ENCODE measurements at regions not wholly inside any gene's neighbourhood (a gene's known extent, or its start where the extent isn't known, plus 50 kb on each side); places are given as distances from the start of the nearest gene placed in this dataset.
A peak's percentile ranks its signal among the peaks of the same experiment; 100 is the strongest.
"Not testable (repeated sequence)": the region's sequence is repeated elsewhere in the genome, so short reads cannot be mapped to it uniquely, and the experiment has no call there.

DNA sequence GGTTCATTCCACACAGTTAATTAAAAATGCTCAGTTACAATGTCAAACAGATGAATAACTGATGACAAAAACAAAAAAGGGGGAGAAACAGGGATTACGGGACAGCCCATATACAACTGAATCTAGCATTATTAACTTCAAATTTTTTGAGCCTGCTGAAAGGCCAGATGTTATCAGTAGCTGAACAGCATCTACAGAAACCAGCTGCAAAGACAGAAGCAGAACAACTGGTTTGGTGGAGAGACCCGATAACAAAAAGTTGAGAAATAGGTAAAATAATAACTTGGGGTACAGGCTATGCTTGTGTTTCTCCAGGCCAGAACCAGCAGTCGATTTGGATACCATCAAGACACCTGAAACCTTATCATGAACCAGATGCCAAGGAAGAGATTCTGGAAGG is 109.8 kb downstream of the SEPTIN7 start:
- not testable (repeated sequence) for DNase-seq

DNA sequence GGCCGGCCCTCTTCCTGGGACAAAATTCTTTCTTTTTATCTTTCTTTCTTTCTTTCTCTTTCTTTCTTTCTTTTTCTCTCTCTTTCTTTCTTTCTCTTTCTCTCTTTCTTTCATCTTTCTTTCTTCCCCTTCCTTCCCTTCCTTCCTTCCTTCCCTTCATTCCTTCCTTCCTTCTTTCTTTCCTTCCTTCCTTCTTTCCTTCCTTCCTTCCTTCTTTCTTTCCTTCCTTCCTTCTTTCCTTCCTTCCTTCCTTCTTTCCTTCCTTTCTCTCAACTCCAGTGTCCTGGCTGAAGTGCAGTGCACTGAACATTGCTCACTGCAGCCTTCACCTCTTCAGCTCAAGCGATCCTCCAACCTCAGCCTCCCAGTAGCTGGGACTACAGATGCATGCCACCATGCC is 112.5 kb downstream of the SEPTIN7 start:
- DNase-seq: not testable (repeated sequence)

DNA sequence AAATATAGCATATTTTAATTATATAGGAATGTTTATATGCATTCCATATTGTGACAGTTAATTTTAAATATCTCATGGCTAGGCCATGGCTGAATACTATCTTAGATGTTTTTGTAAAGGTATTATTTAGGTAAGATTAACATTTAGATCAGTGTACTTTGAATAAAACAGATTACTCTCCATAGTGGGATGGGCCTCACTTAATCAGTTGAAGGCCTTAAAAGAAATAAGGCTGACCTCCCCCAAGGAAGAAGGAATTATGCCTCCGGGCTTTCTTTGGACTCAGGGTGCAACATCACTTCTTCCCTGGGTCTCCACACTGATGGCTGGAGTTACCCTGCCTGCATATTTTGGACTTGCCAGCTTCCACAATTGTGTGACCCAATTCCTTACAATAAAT is 113.4 kb downstream of the SEPTIN7 start:
- DNase-seq: not testable (repeated sequence)

DNA sequence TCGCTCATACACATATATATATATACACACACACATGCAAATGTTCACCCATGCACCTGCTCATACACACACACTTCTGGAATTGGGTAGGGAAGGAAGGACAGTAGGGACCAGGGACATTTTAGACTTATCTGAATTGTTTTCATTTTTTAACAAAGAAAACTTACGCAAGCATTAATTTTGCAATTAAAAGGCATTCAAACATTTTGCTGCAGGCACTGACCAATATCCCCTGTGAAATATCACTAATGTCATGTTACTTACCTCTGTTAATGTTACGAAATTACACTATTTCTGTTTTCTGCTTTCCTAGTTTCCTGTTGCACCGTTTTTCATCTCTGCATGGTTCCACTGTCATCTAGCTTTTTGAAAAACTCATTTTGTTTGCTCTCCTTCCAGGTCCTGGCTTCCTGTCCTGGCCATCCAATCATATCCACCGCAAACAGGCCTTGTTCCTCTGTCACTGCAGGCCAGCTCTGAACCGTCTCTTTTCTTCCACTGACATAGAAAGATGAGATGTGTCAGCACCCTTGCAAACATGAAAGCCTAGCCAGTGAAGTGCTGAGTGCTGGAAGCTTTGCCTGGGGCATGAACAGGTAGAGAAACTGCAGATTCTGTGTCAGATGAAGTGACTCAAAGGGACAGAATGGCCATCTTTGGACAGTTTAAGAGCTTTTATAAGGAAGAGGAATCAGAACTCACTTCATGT is 114.5 kb downstream of the SEPTIN7 start:
- DNase-seq: peak; percentile 7

DNA sequence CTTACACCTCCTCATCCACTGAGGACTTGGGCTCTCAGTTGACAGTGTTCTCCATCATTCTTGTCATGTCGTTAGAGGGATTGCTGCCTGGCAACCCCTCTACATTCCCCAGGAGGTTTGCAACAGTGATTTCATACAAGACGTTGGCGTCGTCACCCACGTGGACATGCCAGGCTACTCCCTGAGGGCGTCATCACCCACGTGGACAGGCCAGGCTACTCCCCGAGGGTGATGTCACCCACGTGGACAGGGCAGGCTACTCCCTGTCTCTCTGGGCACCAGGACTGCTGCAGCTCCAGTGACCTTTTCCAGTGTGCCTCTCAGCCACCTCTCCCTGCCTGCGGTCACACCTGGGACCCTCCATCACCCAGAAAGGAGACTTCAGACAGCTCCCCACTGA is 117.4 kb downstream of the SEPTIN7 start:
- not testable (repeated sequence) for DNase-seq

DNA sequence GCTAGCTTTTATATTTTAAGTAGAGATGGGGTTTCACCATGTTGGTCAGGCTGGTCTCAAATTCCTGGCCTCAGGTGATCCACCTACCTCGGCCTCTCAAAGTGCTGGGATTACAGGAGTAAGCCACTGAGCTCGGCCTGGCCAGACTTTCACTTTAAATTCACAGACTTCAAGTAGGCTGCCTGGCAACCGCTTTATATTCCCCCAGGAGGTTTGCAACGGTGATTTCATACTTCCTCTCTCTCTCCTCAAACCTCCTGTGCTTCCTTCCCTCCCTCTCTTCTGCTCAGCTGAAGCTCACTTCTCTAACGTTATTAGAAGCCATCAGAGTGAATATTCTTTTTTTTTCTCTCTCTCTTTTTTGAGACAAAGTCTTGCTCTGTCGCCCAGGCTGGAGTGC is 118.8 kb downstream of the SEPTIN7 start:
- DNase-seq: not testable (repeated sequence)

DNA sequence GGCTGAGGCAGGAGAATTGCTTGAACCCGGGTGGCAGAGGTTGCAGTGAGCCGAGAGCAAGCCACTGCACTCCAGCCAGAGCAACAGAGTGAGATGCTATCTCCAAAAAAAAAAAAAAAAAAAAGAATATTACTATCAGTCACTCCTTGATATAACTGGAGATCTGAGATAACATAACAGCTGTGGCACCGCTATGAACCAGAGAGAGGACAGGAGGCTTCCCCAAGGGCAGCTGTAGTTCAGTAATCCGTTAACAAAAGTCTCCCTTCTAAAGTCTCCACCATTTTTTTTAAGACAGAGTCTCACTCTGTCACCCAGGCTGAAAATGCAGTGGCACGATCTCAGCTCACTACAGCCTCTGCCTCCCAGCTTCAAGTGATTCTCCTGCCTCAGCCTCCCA is 120.5 kb downstream of the SEPTIN7 start:
- not testable (repeated sequence) for DNase-seq

DNA sequence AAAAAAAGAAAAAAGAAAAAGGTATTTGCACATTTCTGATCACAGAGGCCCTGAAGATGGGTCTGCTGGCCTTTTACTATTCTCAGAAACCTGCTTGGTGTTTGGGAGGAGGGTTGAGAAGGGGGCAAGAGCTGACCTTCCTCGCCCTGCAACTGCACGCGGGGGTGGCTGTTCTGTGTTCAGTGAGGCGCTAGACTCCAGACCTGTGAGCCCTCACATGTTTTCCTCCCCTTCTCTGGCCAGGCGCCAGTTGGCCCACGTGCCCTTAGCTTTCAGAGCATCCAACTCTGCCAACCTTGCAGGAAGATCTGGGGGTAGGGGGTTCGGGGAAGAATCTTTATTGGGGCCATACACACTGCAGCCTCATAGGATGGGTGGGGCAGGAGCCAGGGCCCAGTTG is 123.8 kb downstream of the SEPTIN7 start:
- DNase-seq: not testable (repeated sequence)

DNA sequence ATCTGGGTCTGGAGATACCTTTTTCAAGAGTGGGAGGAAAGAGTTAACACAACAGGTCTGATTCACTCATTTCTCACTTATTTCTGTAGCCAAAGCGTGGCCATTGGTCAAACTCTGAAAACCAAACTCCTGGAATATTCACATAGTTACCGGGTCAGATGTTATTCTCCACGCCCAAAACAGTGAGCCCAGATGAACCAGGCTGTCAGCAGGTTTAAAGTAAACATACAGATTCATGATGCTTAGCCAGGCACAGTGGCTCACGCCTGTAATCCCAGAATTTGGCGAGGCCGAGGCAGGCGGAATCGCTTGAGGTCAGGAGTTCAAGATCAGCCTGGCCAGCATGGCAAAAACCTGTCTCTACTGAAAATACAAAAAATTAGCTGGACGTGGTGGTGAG is 126.1 kb downstream of the SEPTIN7 start:
- DNase-seq: not testable (repeated sequence)

DNA sequence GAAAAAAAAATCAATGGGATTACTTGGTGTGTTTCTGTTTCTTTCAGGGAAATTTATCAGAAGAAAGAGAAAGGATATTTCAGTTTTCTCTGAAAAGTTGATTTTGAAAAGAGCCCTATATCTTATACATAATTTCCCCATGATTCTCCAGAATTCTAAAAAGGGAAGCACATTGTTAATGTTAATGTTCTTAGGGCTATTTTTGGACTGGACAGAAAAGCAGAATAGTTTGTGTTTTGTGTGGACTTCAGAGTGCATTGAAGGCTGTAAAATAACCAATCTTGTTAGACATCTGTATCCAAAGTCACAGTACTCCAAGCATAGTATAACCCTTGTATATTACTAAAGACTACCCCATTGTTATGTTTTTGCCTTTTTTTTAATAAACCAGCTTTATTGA is 130.3 kb downstream of the SEPTIN7 start:
- not testable (repeated sequence) for DNase-seq

DNA sequence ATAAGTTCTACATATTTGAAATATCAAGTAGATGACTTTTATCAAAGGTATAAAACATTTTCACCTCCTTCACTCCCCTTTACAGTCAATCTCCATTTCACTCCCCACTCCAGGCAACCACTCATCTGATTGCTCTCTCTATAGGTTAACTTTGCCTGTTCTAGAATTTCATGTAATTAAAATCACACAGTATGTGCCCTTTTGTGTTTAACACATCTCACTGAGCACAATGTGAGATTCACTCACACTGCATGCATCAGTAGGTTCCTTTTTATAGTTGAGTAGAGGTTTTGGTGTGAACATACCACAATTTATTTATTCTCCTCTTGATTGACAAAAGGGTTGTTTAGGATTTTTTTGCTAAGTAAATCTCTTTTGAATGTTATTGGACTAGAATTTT is 130.7 kb downstream of the SEPTIN7 start:
- DNase-seq: not testable (repeated sequence)

DNA sequence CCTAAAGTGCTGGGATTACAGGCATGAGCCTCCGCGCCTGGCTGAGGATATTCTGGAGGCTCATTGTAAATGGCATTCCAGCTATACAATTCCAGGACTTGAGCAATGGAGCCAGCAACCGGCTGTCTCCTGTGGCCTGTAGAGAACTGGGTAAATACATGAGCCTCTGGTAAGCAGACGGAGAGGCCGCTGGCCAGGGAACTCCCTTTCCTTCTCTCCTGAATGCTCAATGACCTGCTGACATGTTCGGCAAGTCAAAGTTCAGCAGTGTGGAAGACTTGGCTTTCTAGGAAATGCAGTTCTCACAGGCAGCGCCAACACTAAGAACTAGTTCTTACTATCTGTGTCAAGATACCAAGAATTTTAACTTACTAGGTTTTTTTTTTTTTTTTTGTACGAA is 139.8 kb downstream of the SEPTIN7 start:
- not testable (repeated sequence) for DNase-seq

DNA sequence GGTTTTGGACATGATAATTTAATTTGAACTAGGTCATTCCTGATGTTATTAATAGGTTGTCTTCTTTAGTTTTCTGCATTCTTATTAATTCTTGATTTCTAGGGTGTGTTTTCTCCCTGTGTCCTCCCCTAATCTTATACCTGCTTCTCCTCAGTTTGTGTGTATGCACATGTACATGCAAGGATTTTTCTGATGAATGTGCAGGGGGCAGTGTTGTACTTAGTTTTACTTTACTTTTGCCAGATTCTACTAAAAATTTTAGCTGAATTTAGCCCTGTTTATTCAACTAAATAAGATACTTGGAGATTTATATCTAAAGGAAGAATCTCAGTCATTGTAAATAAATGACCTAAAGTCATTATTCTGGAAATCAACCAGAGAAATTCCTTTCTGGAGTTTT is 144.8 kb downstream of the SEPTIN7 start:
- not testable (repeated sequence) for DNase-seq

DNA sequence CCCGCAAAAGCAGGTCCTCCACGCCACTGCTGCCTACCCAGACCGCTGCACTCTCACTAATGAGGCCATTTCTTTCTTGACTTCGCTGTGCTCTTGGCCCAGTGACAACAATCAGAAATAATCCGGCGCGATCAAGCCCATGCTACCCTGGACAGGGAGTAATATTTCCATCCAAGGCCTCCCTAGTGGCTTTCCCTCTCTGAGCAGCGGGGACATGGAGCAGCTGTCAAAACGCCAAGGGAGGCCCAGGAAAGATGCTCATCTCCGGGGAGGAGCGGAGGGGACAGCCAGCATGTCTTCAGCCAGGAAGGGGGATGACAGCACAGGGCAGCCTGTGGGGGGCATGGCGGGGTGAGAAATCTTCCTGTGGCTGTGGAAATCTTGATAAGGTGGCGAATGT is 154.9 kb downstream of the SEPTIN7 start:
- DNase-seq: not testable (repeated sequence)

DNA sequence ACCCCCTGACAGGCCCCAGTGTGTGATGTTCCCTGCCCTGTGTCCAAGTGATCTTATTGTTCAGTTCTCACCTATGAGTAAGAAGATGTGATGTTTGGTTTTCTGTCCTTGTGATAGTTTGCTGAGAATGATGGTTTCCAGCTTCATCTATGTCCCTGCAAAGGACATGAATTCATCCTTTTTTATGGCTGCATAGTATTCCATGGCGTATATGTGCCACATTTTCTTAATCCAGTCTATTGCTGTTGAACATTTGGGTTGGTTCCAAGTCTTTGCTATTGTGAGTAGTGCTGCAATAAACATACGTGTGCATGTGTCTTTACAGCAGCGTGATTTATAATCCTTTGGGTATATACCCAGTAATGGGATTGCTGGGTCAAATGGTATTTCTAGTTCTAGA is 156.1 kb downstream of the SEPTIN7 start:
- DNase-seq: not testable (repeated sequence)

DNA sequence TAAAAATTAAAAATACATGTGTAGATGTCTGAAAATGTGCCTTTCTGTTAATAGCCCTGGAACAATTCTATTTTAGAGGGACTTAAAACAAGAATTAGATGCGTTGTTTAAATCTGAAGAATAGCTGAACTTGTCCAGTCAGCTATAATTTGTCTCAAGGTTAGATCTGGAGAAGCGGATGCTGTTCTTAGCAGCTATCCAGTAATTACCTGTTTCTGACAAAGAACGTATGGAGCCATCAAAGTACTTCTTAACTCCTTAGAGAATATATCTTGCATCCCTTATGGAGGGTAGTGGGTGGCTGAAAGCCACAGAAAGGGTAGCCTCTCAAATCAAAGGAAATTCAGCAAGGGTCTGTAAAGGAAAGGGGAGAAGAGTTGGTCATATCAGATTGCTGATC is 160.4 kb downstream of the SEPTIN7 start:
- not testable (repeated sequence) for DNase-seq

DNA sequence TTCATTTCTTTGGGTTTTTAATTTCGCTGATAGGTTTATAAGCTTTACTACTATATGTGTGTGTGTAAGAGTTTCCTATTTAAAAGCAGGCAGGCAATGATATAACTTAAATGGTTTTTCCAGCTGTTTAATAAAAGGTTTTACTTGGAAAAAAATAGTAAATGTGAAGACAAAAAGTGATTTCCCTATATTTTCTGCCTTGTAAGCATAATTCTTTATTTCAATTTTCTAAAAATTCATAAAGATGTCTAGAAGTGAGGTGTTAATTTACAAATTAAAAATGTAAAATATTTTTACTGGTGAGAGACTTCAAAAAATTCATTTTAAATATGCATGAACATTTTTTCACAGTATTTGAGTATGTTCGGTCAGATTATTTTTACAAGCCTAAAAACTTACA is 161.8 kb downstream of the SEPTIN7 start:
- not testable (repeated sequence) for DNase-seq

DNA sequence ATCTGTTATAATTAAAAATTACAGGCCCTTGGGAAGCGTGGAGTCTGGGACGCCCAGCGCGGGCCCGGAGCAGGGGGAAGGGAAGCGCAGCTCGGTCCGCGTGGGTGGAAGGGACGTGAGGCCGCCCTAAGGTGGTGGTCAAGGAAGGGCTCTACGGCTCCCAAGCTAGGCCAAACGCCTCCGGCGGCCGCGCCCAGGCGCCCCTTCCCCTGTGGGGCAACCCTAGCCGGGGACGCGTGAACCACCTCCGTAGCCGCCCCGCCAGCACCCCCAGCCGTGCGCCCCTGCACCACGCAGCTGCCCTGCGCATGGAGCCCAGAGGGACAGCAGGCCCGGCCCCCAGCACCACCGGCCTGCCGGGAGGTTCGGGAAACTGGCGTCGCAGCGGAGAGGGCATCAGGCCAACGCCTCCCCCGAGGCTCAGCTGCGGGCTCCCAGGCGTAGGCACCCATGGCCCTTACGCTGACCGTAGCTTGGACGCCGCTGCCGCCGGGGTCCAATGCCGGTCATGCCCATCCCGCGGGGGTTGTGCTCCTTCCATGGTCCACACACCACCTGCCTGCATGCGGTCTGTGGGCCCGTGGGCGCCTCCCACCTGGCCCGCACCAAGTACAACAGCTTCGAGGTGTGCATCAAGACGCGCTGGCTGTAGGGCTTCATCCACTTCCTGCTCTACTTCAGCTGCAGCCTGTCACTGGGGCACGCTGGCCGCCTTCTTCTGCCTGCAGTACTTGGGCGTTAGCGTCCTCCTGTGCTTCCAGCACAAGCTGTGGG is 166.7 kb downstream of the SEPTIN7 start:
- DNase-seq: no peak

DNA sequence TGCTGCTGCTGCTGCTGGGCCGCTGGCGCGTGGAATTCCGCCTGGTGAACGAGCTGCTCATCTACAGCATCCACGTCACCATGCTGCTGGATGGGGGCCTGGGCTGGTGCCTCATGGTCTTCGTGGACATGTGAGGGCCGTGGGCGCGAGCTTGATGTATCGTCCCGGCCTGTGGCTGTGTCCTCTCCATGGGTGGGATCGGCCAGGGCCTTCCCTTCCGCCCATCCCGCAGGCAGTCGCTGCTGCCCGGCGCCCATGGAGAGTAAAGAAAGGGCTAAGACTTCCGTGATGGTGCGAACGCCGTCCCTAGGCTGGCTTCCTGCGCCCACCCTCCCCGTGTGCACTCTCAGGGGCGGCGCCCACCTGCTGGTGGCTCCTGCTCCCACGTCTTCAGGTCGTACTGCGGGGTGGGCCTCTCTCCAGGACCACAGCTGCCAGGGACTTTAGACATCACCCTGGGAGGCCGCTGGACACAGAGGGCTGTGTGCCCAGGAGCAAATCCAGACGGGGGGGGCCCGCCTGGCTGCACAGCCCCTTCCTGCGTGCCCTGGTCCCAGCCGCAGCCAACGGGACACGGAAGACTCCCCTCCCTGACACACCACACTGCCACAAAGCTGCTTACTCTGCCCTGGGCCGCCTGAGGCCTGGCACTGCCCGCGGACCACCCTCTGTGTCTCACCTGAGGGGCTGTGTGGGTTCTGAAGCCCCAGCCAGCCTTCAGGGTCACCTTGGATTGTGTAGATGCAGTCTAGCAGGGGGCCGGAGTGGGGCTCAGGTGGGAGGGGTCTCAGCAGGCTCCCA is 167.5 kb downstream of the SEPTIN7 start:
- no peak for DNase-seq

DNA sequence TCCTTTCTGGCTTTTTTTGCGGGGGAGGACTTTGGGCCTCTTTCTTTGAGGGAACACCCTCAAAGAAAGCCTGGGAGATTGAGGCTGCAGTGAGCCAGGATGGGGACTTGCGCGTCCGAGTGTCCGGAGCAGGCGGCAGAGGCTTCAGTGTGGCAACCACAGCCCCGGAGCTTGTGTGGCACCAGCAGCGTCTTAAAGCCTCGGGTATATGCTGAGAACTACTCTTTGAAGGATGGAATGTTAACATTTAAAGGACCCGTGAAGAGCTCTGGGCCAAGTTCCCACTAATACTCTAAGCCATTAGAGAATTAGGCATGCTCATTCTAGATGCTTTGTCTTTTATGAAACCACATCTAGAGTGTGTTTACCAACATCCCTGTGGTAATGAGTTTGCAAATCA is 168.2 kb downstream of the SEPTIN7 start:
- no peak for DNase-seq

DNA sequence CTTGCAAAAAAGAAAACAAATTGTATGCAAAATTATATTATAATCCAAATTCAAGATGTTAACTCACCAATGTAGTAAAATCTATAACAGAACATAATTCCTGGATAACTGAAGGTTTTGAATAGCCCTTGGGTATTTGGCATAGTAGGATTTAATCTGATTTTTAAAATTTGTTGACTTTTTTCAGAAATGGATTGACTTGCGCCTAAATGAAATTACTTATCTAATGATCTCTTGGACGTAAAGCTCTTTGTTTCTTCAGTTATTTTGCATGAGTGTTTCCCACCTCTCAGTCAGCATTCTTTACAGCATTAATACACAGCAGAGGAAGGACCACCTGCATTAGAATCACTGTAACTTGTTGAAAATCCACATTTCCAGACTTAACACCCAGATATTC is 169.6 kb downstream of the SEPTIN7 start:
- no peak for DNase-seq

DNA sequence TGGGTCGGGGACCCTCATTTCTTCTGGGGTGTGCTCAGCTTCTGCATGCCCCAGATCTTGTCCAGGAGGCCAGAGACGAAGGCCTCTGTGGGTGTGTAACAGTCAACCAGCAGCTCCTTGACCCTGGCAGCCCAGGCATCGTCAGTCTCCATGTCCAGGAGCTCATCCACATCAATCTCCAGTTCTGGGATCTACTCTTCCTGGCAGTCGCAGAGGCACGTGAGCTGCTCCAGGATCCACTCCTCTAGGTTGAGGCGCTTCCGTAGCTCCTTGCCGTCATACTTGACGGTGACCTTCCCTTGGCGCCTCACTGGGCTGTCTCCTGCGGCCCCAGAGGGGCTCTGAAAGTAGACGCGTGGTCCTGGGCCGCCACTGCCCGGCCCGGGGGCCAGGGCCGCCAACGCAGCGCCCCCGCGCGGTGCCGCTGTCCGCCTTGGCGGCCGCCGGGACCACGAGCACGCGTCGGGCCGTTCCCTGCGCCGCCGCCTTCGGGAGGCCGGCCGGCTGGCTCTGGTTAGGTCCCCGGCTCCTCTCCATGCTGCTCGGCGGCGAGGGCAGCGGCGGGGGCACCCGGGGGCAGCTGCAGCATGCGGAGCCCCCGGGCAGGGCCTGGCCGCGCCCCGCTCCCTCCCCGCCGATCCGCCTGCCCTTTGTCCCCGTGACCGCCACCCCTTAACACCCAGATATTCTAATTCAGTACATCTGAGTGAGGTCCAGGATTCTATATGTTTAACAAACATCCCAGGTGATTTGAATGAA is 170.5 kb downstream of the SEPTIN7 start:
- DNase-seq: no peak
